ENCODE measurements at regions not wholly inside any gene's neighbourhood (a gene's known extent, or its start where the extent isn't known, plus 50 kb on each side); places are given as distances from the start of the nearest gene placed in this dataset.
A peak's percentile ranks its signal among the peaks of the same experiment; 100 is the strongest.
"Not testable (repeated sequence)": the region's sequence is repeated elsewhere in the genome, so short reads cannot be mapped to it uniquely, and the experiment has no call there.

DNA sequence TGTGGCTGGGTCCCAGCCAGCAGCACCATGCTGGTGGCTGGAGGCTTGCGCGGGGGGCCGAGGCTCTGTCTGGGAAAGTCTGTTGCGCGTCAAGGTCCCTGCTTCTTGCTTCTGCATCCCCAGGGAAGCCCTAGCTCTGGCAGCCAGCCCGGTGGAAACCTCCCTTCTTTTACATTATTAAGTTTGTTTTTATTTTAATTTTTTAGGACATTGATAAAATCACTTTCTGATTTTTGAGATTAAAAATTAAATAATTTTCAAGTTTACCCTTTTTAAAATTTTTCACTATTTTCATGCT is 81.6 kb downstream of the TRIM51G start:
- peak in 4 of 42 donors; percentile 5 to 42 (median 13) for DNase-seq
- intact Hi-C loops (cut with DNase I): not testable (repeated sequence)

GRCh38 chr11:48901381-48902152 is 82.1 kb downstream of the TRIM51G start:
- intact Hi-C loops (cut with DNase I); DNase-seq: not testable (repeated sequence)

DNA sequence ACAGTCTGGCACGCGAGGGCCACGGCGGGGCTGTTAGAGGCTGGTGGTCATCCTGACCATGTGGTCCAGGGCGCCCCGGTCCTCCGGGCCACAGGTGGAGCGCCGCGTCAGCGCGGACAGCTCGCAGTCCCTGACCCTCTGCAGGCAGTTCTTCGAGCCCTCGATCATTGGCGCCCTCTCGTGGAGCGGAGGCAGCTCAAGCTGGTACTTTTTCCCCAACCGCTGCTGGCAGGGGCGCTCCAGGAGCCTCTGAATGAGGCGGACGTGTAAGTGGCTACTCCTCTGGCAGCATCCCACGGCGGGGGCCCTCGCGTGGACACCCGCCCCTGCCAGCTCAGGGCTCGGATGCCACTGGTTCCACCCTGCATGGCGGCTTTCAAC is 82.9 kb downstream of the TRIM51G start:
- intact Hi-C loops (cut with DNase I); DNase-seq: not testable (repeated sequence)

DNA sequence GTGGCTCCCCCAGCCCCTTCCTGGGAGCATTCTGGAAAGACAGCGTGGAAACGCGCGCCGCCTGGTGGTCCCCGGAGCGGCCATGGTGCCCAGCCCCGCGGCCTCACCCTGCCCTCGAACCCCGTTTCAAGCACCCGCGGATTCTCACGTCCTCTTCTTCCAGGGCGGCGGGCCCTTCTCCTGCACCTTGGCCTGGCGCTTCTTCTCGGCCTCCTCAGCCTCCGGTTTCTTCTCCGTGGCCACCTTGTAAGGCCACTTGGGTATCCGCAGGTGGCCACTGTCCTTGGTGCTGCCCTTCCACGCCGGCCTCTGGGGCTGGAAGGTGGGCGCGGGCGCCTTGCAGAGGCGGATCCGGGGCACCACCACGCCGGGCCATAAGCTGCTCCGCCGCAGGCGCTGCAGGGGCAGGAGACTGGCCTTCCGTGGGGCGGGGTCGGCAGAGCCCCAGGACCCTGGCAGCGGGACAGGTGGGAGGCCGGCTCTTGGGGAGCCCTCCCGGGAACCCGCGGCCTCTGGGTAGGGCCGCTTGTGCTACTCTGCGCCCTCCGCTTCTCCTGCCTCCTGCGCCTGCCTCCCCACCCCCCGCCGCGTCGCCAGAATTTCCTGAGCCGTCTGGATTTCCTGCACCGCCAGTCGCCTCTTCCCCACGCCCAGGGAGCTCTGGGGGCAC is 83.4 kb downstream of the TRIM51G start:
- peak in 2 of 42 donors; percentile 4 to 15 for DNase-seq
- intact Hi-C loops (cut with DNase I): no loop called here

- intact Hi-C loops (cut with DNase I): no loop called here
- peak in 5 of 42 donors; percentile 1 to 37 (median 7) for DNase-seq
Measured at GRCh38 chr11:48880021-48880441, 103.7 kb downstream of the TRIM51G start.

GRCh38 chr11:48879256-48879655 is 104.4 kb downstream of the TRIM51G start:
- intact Hi-C loops (cut with DNase I): no loop called here

More at GRCh38 chr11:48879256-48879655, 104.4 kb downstream of the TRIM51G start:
- DNase-seq: no peak

All from head of caudate nucleus (tissue), 42 donors.